ENCODE measurements at regions not wholly inside any gene's neighbourhood (a gene's known extent, or its start where the extent isn't known, plus 50 kb on each side); places are given as distances from the start of the nearest gene placed in this dataset.

DNA sequence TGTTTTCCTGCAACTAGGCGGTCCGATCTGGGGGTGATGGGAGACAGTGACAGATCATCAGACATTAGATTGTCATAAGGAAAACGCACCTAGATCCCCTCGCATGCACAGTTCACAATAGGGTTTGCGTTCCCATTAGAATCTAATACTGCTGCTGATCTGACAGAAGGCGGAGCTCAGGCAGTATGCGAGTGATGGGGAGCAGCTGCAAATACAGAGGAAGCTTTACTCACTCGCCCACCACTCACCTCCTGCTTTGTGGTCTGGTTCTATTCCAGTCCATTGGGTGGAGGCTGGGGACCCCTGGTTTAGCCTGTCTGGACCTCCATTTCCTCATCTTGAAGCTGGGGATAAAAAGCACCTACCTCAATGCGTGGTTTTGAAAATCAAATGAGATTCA is 437.5 kb upstream of the PROK2 start:
- DNase-seq = no peak

DNA sequence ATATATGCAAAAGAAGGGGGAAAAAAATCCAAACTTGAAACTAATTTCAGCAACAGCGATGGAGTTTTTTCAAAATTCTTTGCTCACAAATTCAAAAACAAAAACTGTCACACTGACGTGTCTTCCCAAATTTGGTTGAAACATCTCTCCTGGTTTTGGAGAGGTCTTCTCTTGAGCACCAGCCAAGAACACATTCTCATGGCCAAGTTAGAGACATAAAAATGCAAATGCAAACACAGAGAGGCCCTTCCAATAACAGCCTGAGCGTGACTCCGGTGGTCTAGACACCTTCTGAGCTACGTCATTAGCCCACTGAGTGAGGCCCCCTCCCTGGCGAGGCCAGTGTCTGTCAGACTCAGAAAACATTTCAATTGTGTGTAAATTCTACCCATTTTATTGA is 436.0 kb upstream of the PROK2 start:
- no peak for DNase-seq

DNA sequence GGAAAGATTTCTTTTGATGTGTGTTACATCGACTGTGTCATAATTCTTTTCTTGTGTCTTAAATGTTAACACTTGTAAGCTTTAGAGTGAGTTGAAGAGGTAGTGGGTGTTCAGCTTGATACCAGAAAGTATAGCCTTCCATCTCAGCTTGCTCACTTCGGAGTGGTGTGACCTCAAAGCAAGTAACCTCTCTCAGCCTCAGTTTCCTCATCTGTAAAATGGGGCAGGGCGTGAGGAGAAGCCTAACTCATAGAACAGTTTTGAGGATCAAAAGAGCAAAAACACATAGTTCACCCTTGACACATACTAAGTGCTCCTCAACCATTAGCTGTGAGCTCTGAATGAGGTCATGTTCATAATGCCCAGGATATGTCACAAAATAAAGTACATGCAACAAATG is 434.8 kb upstream of the PROK2 start:
- DNase-seq = no peak

DNA sequence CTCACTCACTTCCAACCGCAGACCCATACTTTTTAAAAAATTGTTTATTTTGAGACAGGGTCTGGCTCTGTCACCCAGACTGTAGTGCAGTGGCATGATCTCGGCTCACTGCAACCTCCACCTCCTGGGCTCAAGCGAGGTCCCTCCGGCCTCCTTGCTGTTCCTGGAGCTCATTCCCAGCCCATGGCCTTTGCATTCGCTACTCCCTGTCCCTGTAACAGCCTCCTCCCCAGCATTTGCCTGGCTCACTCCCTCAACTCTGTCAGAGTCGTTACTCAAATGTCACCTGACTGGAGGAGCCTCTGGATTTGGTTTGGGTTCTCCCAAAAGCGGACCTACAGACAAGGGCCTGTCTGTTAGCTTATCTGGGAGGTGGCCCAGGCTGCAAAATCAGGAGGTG is 432.6 kb upstream of the PROK2 start:
- no peak for DNase-seq

DNA sequence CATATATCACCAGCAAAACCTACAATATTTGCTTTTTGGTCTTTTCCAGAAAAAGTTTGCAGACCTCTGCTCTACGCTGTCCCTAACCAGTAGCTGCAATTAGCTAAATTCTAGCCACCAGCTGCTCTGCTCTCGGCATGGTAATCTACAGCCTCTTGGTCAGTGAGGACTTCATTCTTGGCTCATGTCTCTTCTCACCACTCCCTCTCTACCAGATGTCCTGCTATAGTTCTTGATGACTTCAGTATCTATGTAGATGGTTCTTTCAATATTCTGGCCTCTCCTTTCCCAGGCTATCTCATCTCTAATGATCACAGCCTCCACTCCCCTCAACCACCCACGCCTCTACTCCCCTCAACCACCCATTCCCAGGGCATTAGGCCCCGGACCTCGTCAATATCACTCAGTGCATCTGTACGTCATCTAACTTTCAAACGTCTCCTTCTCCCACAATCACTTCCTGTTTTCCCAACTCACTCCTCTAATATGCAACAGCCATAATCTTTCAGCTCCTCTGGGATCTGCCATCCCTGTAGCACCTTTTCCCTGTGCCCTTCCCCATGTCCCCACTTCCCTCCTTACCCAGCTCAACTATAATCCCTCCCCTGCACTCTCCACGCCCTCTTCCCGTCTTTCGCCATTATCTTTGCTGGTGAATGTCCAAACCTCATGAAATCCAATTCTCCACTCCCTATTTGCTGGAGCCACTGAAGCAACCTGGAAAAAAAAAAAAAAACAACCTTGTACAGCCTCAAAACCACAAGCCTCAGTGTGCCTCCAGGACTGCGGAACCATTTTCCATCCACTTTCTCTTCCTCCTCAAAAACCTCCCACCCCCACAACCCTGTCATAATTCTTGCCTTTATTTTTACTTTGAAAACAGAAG is 429.4 kb upstream of the PROK2 start:
- peak; percentile 61 to 62 for DNase-seq

DNA sequence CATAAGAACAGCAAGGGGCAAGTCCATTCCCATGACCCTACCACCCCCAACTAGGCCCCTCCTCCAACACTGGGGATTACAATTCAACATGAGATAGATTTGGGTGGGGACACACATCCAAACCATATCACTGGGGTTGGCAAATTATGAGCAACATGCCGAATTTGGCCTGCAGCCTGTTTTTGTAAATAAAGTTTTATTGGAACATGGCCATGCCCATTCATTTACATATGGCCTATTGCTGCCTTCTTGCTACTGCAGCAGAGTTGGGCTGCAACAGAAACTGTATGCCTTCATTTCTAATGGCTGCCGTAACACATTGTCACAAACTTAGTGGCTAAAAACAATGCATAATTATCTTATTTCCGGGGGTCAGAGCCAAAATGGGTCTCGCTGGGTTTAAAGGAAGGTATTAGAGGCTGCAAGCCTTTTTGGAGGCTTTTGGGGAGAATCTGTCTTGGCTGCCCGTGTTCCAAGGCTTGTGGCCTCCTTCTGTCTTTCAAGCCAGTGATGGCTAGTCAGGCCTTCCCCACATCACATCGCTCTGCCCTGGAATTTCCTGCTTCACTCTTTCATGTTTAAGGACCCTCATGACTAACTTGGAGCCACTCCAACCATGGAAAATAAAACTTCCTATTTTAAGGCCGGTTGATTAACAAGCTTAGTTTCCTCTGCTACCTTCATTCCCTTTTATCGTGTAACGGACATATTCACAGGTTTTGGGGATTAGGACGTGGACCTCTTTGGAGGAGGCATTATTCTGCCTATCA is 428.5 kb upstream of the PROK2 start:
- peak in 1 of 2 donors; percentile 17 for DNase-seq

DNA sequence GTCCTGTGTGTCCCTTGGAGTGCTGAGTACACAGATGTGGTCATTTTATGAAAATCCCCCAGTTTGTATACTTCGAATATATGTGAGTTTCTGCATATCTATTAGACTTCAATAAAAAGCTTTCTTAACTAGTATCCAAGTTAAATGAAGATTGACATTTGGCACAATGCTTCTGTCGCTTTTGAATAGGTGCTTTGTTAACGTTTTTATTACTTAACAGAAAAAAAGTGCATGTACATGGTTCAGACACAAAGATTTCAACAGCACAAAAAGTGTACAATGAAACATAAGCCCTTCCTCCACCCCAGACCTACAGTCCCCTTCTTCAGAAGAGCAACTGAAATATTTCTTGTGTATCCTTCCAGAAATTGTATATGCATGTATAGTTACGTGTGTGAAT is 427.4 kb upstream of the PROK2 start:
- no peak for DNase-seq

DNA sequence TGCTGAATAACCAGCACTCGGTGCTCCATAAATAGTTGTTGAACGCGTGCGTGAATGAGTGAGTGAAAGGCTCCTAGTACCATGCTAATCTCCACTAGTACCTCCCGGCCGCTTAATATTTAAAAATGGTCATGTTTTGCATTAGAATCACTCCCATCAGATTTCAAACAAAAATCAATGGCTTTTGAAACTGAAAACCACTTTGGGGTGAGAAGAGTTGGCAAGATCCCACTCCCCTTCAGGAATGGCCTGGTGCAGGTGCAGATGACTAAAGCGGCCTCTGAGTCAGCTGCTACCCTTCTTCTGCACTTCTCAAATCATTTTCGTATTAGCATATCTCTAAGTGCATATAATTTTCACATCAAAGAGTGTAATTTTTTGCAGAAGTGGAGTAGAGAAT is 425.3 kb upstream of the PROK2 start:
- no peak for DNase-seq

DNA sequence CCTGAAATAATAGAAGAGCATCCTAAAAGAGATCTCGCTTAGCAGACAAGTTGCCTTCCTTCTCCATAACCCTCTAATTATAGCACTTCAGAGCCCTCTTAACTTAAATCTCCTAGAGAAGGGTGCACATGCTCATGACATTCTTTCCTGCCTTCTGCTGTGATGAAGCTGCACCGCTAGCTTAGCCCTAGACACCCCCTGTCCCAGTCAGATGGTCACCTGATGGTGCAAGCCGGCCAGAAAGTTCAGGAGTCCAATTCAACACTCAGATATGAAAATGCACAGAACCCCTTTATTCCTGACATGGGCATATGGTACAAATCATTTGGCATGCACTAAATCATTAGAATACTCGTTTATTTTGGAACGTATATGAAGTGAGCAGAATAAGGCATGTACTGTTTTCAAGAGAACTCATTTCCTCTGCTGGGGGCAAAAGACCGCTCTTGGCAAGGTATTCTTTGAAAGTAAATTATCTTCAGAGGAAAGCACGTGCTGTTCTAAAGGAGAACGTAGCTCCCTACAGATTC is 420.4 kb upstream of the PROK2 start:
- no peak for DNase-seq

DNA sequence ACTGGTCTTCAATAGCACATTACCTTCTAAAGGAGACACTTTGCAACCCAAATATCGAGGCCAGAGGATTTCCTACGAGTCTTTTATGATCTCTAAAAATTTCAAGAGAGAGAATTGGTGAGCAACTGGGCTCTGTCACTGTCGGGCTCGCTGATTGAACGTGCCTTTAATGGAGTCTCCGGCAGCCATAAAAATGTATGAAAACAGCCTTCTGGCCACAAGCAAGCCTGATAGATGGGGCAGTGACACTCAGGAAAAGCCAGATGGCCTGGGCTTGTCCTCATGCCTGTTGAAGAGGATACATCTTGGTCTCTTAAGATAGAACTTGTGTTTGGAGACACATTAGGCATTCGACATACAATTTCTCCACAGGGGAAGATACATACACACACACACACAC is 419.5 kb upstream of the PROK2 start:
- DNase-seq = no peak

DNA sequence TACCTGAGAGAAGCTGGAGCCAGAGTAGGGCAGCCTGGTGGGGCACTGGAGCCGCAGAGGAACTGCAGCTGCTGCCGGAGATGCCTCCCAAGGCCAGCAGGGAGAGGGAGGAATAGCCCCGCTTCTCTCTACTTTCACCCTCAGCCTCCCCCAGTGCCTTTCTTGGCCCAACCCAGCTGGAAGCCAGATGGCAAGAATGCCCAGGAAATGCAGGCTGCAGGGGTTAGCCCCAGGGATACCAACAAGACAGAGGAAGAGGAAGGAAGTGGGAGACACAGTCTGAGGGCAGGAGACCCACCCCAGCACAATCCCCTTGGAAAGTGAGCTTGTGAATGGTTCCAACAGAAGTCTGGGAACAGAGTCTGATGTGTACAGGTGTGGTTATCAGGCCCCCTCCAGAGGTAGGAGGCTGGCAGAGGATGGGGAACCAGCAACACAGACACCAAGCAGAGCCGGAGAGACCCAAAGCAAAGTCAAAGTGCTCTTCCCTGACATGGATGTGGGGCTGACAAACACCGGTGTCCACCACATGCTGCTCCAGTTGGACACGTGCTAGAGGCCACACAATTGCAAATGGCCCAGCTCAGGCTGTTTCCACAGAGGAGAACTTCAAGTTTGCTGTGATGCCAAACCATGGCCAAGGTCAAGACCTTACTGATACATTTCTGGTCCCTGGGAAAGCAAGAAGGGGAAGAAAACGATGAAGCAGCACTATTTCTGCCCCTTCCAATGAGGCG is 418.8 kb upstream of the PROK2 start:
- no peak for DNase-seq

DNA sequence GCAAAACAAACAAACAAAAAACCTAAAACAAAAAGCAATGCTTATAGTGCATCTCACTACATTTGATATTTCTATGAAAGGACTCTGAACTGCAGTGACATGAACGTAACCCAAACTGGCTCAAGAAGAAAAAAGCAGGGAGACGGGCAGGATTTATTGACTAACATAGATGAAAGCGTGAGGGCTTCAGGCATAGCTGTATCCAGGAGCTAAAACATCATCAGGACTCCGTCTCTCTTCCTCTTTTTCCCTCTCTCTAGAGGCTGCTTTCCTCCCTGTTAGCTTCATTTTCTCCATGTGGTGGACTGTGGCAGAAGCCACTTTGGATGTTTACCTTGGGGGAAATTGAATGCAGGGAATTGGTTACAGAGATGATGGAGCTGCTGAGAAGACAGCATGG is 418.2 kb upstream of the PROK2 start:
- DNase-seq = no peak

DNA sequence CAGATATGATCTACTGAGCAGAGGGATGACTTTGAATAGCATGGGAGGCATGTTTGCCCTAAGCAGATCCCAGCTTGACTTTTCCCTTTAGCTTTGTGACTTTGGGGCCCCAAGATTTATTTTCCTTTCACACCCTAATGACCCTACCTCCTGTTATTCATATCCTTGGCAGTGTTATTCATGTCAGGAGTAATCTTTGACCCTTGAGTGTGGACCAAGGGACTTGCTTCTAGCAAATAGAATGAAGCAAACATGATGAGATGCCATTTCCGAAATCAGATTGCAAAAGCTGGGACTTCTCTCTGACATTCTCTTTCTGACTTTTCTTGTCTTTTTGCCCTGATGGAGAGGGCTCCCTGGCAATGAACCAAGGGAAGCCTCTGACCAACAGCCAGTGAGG is 415.4 kb upstream of the PROK2 start:
- DNase-seq = no peak

DNA sequence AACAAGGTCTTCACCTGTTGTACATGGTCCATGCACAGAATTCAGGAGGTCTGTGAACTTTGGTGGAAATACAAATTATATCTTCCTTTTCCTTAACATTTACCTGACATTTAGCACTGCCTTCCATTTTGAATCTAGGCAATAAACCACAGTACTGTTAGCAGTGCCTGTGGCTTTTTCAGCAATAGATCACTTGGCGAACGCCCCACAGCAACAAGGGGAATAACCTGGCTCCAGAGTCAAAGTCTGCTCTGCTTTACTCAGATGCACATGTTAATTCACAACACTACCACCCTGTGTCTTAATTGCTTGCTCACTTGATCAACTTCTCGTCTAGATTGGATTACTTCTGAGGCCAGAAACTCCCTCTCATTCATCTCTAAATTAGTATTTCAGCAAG is 414.6 kb upstream of the PROK2 start:
- DNase-seq = no peak

DNA sequence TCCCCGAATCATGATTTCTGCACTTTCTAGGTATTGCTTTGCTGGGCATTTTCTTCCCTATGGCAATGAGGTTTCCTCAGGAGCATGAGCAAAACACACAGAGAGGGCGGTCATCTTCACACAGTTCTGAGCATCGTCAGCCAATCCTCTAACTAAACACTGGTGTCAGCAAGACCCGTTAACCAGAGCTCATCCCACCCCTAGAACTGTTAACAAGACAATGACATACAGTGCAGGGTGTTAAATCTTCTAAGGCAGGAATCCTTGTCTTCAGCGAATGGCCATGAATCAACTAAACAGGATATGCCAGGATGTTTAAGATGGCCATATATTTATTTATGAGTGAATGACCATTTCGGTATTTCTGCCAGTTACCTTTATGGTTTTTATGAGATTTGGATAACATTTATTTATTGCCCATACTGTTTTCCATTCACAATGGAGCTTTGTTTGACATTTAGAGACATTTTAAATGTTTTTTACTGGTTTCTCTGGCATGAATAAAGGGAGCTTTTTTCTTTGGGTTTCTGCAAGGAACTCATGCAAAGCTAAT is 411.5 kb upstream of the PROK2 start:
- DNase-seq = no peak

DNA sequence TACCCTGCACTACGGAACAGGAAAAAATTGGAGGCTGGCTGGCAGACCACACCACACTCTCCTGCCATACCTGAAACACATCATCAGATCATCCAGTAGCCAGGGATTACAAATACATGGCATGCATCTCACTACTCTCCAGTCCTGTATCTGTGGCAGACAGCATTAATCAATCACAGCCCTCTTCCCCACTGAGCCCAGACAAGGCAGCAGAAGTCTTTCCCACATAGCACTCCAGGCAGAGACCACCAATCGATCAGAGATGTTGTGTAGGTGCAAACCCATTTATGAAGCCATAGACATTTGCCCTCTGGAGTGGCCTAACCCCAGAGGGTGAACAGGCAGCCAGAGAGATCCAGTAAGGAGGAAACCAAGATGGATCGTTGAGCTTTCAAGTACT is 410.9 kb upstream of the PROK2 start:
- DNase-seq = no peak

DNA sequence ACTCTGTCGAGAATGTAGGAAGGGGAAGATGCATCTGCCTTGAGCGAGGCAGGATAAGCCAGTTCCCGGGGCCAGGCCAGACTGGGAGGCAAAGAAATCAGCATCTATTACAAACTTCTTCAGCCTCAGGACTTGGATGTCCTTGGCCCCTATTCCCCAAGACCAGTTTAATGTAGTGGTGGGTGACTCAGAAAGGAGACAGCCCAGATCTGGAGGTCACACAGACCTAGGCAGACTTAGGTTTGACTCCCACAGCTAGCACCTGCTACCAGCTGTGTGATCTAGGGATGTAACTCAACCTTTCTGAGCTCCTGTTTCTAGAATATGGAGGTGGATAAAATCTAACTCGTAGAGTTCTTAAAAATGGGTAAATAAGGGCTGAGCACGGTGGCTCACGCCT is 409.5 kb upstream of the PROK2 start:
- no peak for DNase-seq

DNA sequence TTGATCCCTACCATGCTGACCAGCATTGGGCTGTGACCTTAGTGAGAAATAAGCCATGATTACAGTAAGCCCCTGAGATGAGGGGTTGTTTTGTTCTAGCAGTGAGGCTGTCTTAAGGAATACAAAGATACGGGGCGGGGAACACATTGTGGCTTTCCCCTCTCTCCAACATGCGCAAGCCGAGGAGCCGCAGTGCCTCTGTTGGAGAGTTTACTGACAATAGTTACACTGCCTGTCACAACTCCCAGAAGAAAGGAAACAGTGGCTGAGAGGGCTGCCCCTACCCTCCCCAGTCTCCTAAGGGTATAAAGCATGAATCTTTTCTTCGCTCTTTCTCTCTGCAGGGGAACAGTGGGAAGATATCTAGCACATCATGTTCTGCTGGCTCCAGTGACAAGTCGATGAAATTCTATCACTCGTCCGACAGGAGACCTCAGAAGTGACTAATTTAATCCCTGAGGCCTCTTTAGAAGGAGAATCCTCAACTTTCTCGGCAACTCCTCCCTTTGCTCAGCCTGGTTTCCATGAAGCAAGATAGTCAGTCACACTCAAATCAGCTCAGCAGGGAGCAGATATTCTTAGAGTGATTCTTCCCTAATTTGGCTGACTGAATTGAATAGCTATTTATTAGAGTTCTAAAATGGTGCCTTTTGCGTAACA is 409.0 kb upstream of the PROK2 start:
- no peak for DNase-seq

DNA sequence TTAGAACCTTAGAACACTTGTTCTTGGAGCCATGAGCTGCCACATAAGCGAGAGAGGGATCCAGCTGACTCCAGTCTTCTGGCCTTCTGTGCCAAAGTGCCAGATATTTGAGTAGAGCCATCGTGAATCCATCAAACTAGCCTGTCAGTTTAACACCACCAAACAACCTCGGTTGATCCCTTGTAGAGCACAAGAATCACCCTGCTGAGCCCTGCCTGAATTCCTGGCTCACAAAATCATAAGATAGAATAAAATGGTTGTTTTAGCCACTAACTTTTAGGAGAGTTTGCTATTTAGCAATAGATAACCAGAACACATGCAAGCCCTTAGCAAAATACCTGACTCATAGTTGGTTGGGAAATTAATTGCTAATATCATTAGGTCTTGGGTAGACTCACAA is 407.6 kb upstream of the PROK2 start:
- DNase-seq = no peak

DNA sequence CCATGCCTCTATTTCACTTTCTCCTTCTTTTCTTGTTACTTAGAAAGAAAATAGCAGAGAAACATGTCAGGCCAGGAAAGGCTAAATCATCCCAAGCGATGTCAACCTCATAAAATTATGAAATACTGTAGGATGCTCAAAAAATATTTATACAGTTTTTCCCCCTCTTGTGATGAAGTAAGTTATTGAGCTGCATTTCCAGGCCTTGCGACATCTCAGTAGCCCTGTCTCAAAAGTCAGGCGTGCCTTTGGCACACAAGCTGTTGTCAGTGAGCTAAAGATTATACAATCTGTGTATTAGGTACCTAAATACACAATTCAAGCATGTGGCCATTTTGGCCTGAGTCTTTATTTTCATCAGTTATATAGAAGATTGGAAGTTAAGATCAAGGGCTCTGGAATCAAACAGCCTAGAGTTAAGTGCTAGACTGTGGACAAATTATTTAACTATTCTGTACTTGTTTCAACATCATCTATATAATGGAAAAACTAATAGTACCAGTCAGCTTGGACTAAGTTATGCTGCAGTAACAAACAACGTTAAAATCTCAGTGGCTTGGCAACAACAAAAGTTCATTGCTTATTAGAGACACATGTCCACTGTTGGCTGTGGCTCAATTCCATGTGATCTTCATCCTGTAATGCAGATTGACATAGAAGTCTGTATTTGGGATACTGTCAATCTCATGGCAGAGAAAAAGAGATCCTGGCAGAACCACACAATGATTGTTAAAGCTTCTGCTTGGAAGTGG is 406.4 kb upstream of the PROK2 start:
- DNase-seq = no peak

DNA sequence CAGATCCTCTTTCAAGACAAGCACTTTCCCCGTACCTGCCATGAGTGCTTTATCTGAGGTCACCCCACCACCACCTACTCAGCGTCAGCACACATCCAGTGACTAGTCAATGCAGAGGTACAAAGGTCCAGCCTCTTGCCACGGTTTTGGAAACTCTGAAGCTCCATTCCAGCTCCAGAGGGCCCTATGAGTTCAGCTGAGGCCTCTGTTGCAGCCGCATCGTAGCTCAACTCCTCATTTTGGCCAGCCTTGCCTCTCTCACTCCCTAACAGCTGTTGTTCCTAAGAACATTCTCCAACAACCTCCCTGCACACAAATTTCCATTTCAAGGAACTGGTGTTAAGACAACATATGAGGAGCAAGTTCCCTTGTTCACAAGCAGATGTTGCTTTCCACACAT is 405.1 kb upstream of the PROK2 start:
- DNase-seq = no peak

DNA sequence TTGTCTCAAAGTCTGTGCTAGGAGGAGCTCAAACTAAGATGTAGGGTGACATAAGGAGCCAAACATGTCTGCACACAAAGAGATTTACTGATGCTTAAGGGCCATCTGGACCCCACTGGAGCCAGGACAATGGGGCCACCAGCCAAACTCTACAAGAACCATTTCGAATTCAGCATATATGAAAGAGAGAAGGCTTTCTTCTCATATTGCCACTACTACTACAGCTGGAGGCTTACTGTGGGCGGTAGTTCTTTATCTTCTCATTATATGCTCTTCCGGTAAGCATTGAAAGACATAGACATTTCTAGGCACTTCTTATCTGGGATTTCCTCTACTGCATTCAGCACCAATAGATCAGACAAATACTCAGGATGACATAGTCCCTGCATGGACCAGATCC is 404.4 kb upstream of the PROK2 start:
- no peak for DNase-seq
